ENCODE measurements at regions not wholly inside any gene's neighbourhood (a gene's known extent, or its start where the extent isn't known, plus 50 kb on each side); places are given as distances from the start of the nearest gene placed in this dataset.
"Not testable (repeated sequence)": the region's sequence is repeated elsewhere in the genome, so short reads cannot be mapped to it uniquely, and the experiment has no call there.

DNA sequence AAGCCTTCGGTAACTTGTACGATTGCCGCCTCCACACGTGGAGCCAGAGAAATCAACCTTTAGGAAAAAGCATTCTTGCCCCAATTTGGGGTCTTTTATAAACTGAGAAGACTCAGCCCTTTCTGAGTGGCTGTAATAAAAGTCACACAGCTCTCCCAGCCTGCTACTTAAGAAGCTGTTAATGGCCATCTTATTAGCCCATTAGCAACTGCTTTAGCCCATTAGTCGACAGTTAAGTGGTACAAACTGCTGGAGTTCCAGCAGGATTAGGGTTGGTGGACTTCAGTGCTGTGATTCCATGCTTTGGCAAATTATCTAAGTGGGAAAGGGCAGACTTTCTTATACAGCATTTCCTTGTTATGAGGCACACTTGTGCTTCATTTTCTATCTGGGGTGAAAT lies 461.3 kb downstream of the RPS6KC1 start:
- TF ChIP-seq, protein P1, sequence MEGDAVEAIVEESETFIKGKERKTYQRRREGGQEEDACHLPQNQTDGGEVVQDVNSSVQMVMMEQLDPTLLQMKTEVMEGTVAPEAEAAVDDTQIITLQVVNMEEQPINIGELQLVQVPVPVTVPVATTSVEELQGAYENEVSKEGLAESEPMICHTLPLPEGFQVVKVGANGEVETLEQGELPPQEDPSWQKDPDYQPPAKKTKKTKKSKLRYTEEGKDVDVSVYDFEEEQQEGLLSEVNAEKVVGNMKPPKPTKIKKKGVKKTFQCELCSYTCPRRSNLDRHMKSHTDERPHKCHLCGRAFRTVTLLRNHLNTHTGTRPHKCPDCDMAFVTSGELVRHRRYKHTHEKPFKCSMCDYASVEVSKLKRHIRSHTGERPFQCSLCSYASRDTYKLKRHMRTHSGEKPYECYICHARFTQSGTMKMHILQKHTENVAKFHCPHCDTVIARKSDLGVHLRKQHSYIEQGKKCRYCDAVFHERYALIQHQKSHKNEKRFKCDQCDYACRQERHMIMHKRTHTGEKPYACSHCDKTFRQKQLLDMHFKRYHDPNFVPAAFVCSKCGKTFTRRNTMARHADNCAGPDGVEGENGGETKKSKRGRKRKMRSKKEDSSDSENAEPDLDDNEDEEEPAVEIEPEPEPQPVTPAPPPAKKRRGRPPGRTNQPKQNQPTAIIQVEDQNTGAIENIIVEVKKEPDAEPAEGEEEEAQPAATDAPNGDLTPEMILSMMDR (IDR thresholded peaks at IDR 0.05; ENCODE audit: extremely low read depth, low read depth, low read length): no peak
- no peaks in the 10 kb centered on the region for H3K36me3 ChIP-seq (ENCODE audit: insufficient read depth, low read length)
- no peaks in the 10 kb centered on the region for H3K79me2 ChIP-seq (ENCODE audit: insufficient read depth, low read length)
- H4K20me1 ChIP-seq (ENCODE audit: insufficient read depth, low read length): no peaks in the 10 kb centered on the region
- H3K4me1 ChIP-seq (ENCODE audit: insufficient read depth, low read length): no peaks in the 10 kb centered on the region
- no peak for DNase-seq (ENCODE audit: insufficient read length, low spot score, missing footprints)
- H3K27ac ChIP-seq (ENCODE audit: low read depth, low read length): no peak overlapping the region
- no peak overlapping the region for H3K4me2 ChIP-seq (ENCODE audit: insufficient read depth, low read length)
- no peaks in the 10 kb centered on the region for H3K9me3 ChIP-seq (ENCODE audit: low read depth, low read length)
- H2AFZ ChIP-seq (ENCODE audit: low read length): no peak overlapping the region
- no peak overlapping the region for H3K4me3 ChIP-seq (ENCODE audit: insufficient read depth, low read length)
- no peaks in the 10 kb centered on the region for H3K27me3 ChIP-seq (ENCODE audit: insufficient read depth, low read length)

DNA sequence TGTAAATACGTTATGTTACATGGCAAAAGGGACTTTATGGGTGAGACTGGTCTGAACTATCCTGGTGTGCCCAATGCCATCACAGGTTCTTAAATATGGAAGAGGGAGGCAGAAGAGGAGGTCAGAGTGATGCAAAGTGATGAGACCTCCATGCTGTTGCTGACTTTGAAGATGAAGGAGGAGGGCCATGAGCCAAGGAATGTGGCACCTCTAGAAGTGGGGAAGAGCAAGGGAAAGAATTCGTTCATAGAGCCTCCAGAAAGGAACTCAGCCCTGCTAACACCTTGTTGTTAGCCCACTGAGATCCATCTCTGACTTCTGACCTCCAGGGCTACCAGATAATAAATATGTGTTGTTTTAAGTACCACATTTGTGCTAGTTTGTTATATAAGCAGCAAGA lies 462.0 kb downstream of the RPS6KC1 start:
- Histone ChIP-seq H3K4me1 (ENCODE audit: insufficient read depth, low read length) (no peaks in the 10 kb centered on the region), H3K79me2 (ENCODE audit: insufficient read depth, low read length) (no peaks in the 10 kb centered on the region), H3K36me3 (ENCODE audit: insufficient read depth, low read length) (no peaks in the 10 kb centered on the region), H3K4me2 (ENCODE audit: insufficient read depth, low read length) (no peak overlapping the region), H3K27ac (ENCODE audit: low read depth, low read length) (no peak overlapping the region), H3K27me3 (ENCODE audit: insufficient read depth, low read length) (no peaks in the 10 kb centered on the region), H3K4me3 (ENCODE audit: insufficient read depth, low read length) (no peak overlapping the region), H2AFZ (ENCODE audit: low read length) (no peak overlapping the region), H3K9me3 (ENCODE audit: low read depth, low read length) (no peaks in the 10 kb centered on the region), H4K20me1 (ENCODE audit: insufficient read depth, low read length) (no peaks in the 10 kb centered on the region)
- TF ChIP-seq, protein P1 (IDR thresholded peaks at IDR 0.05; ENCODE audit: extremely low read depth, low read depth, low read length): no peak
- DNase-seq (ENCODE audit: insufficient read length, low spot score, missing footprints): no peak

DNA sequence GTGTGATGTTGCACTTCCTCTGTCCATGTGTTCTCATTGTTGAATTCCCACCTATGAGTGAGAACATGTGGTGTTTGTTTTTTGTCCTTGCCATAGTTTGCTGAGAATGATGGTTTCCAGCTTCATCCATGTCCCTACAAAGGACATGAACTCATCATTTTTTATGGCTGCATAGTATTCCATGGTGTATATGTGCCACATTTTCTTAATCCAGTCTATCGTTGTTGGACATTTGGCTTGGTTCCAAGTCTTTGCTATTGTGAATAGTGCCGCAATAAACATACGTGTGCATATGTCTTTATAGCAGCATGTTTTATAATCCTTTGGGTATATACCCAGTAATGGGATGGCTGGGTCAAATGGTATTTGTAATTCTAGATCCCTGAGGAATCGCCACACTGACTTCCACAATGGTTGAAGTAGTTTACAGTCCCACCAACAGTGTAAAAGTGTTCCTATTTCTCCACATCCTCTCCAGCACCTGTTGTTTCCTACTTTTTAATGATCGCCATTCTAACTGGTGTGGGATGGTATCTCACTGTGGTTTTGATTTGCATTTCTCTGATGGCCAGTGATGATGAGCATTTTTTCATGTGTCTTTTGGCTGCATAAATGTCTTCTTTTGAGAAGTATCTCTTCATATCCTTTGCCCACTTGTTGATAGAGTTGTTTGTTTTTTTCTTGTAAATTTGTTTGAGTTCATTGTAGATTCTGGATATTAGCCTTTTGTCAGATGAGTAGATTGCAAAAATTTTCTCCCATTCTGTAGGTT lies 463.6 kb downstream of the RPS6KC1 start:
- not testable (repeated sequence) for H3K4me1 ChIP-seq (ENCODE audit: insufficient read depth, low read length); H3K4me3 ChIP-seq (ENCODE audit: insufficient read depth, low read length); H3K79me2 ChIP-seq (ENCODE audit: insufficient read depth, low read length); H3K4me2 ChIP-seq (ENCODE audit: insufficient read depth, low read length); H3K36me3 ChIP-seq (ENCODE audit: insufficient read depth, low read length); DNase-seq (ENCODE audit: insufficient read length, low spot score, missing footprints); H3K27ac ChIP-seq (ENCODE audit: low read depth, low read length); H4K20me1 ChIP-seq (ENCODE audit: insufficient read depth, low read length); H3K27me3 ChIP-seq (ENCODE audit: insufficient read depth, low read length); H3K9me3 ChIP-seq (ENCODE audit: low read depth, low read length); H2AFZ ChIP-seq (ENCODE audit: low read length)

DNA sequence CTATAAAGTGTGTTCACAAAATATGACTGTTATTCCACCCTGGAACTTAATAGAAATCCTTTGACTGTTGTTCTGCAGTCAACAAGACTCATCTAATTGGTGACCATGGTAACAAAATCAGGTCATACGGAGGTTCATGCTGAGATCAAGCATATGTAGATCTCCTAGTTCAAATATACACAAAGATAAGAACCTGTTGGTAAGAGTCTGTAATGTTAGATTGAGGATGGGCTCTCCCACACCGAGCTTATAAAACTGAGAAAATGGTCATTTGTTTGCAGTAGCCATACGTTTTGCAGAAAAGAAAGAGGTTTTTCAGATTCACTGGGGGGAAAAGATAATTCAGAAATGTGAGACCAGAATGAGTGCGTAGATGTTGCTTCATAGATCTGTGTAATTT lies 468.1 kb downstream of the RPS6KC1 start:
- Histone ChIP-seq H3K27me3 (ENCODE audit: insufficient read depth, low read length) (no peaks in the 10 kb centered on the region), H3K9me3 (ENCODE audit: low read depth, low read length) (no peaks in the 10 kb centered on the region), H3K4me3 (ENCODE audit: insufficient read depth, low read length) (no peak overlapping the region), H4K20me1 (ENCODE audit: insufficient read depth, low read length) (no peaks in the 10 kb centered on the region), H3K4me2 (ENCODE audit: insufficient read depth, low read length) (no peak overlapping the region), H3K4me1 (ENCODE audit: insufficient read depth, low read length) (no peaks in the 10 kb centered on the region), H3K79me2 (ENCODE audit: insufficient read depth, low read length) (no peaks in the 10 kb centered on the region), H3K27ac (ENCODE audit: low read depth, low read length) (no peak overlapping the region), H3K36me3 (ENCODE audit: insufficient read depth, low read length) (no peaks in the 10 kb centered on the region), H2AFZ (ENCODE audit: low read length) (no peak overlapping the region)
- no peak for DNase-seq (ENCODE audit: insufficient read length, low spot score, missing footprints)
- TF ChIP-seq, protein P1 (IDR thresholded peaks at IDR 0.05; ENCODE audit: extremely low read depth, low read depth, low read length): no peak
